ENCODE measurements at regions not wholly inside any gene's neighbourhood (a gene's known extent, or its start where the extent isn't known, plus 50 kb on each side); places are given as distances from the start of the nearest gene placed in this dataset.
"Not testable (repeated sequence)": the region's sequence is repeated elsewhere in the genome, so short reads cannot be mapped to it uniquely, and the experiment has no call there.

DNA sequence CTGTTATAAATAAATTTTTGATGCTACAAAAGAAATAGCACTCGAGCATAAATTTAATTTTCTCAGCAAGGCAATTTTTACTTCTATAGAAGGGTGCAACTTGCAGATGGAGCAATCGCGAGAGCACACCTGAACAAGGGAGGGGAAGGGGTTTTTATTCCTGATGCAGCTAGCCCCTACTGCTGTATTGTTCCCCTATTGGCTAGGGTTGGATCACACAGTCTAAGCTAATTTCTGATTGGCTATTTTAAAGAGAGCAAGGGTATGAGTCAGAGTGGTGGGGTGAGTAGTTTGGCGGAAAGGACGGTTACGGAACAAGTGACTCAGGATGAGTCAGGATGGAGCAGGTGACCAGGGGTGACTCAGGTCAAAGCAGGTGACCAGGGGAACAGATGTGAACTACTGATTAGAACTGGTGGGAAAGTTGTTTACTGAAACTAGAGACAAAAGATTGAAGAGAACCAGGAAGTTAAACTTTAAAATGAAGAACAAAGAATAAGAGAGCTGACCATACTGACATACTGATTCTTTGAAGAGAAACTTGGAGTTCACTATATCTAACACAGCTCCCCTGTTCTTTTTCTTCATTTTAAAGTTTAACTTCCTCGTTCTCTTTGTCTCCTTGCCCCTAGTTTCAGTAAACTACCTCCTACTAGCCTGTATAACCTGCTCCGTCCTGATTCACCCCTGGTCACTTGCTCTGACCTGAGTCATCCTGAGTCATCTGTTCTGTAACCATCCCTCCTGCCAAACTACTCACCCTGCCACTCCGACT lies 101.9 kb upstream of the SHB start:
- in situ Hi-C loops (cut with HindIII; ENCODE audit: low sequenced_read_pairs), result not testable (repeated sequence)

DNA sequence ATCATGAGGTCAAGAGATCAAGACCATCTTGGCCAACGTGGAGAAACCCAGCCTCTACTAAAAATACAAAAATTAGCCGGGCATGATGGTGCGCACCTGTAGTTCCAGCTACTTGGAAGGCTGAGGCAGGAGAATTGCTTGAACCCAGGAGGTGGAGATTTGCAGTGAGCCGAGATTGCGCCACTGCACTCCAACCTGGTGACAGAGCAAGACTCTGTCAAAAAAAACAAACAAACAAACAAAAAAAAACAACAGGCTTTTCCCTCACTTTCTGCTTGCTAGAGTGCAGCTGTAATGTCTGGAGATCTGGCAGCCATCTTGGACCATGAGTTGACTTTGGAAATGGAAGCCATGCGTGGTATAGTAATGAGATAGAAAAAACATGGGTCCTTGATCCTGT lies 101.1 kb upstream of the SHB start:
- in situ Hi-C loops (cut with HindIII; ENCODE audit: low sequenced_read_pairs), result not testable (repeated sequence)

DNA sequence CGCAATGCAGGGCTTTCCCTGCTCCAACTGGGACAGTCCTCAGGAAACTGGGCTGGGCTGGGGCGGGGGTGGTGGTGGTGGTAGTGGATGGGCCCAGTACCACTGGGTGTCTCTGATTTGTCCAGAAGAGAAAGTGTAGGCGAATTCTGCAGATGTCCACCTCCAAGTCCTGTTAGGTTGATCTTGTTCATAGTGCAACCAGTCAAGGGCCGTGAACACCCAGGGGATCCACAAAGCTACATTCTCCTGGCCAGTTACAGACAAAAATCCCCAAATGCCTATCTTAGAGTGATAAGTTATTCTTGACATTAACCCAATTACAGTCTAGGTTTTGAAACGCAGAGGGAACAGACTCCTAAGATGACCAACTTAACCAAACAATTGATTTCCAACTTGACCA lies 97.5 kb upstream of the SHB start:
- in situ Hi-C loops (cut with HindIII; ENCODE audit: low sequenced_read_pairs), result no loop called here

DNA sequence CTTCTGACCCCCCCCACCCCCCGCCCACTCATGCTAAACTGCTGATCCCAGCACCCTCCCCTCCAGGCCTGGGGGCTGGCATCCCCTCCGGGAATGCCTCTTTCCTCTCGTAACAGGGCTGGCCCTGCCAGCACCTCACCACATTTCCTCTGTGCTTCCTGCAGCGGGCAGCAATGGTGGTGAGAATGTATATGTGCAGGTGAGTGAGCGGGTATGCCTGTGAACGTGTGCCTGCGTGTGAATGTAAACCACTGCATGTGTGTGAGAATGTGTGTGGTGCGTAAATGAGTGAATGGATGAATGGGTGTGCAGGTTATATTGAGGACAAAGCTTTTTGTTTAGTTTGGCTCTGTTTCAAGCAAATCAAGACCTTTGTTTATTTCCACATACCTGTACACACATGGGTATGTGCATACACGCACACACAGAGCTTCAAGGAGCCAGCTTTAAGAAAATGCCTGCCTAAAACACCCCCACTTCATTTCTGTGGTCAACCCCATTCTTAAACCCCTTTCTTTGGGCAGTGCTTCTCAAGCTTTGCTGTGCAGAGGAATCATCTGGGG lies 95.7 kb upstream of the SHB start:
- in situ Hi-C loops (cut with HindIII; ENCODE audit: low sequenced_read_pairs), result no loop called here

DNA sequence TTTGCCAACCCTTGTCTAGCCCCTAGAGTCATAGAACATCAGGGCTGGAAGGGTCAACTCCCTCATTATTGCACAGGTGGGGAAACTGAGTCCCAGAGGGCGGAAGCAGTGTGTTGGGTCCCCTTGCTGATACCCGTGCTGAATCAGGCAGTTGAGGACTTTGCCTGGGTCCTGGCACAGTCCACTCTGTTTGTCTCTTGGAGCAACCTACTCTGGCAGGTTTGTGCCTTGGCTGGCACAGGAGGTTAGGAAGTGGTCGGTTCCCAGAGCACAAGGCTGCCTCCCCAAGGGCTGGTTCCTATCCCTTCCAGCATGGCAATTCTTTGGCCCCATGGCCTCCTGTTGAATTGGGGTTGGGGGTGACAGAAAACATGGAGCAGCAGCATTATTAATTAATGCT lies 94.5 kb upstream of the SHB start:
- in situ Hi-C loops (cut with HindIII; ENCODE audit: low sequenced_read_pairs), result no loop called here

- in situ Hi-C loops (cut with HindIII; ENCODE audit: low sequenced_read_pairs), result no loop called here
These were observed 93.5 kb upstream of the SHB start for GRCh38 chr9:38162332-38163211.

GRCh38 chr9:38160613-38161215 lies 91.7 kb upstream of the SHB start:
- in situ Hi-C loops (cut with HindIII; ENCODE audit: low sequenced_read_pairs), result no loop called here

- in situ Hi-C loops (cut with HindIII; ENCODE audit: low sequenced_read_pairs), result no loop called here
These were observed 90.6 kb upstream of the SHB start for GRCh38 chr9:38159599-38159998.

GRCh38 chr9:38158628-38159027 lies 89.6 kb upstream of the SHB start:
- in situ Hi-C loops (cut with HindIII; ENCODE audit: low sequenced_read_pairs), result no loop called here

DNA sequence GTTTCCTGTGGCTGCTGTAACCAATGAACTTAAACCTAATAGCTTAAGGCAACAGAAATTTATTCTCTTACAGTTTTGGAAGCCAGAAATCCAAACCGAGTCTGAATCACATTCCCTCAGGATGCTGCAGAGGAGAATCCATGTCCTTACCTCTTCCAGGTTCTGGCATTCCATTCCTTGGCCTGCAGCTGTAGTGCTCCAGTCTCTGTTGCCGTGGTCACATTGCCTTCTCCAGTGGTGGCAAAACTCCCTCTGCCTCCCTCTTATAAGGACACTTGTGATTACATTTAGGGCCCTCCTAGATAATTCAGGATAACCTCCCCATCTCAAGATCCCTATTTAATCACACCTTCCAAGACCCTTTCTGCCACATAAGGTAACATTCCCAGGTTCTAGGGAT lies 88.7 kb upstream of the SHB start:
- in situ Hi-C loops (cut with HindIII; ENCODE audit: low sequenced_read_pairs), result no loop called here

DNA sequence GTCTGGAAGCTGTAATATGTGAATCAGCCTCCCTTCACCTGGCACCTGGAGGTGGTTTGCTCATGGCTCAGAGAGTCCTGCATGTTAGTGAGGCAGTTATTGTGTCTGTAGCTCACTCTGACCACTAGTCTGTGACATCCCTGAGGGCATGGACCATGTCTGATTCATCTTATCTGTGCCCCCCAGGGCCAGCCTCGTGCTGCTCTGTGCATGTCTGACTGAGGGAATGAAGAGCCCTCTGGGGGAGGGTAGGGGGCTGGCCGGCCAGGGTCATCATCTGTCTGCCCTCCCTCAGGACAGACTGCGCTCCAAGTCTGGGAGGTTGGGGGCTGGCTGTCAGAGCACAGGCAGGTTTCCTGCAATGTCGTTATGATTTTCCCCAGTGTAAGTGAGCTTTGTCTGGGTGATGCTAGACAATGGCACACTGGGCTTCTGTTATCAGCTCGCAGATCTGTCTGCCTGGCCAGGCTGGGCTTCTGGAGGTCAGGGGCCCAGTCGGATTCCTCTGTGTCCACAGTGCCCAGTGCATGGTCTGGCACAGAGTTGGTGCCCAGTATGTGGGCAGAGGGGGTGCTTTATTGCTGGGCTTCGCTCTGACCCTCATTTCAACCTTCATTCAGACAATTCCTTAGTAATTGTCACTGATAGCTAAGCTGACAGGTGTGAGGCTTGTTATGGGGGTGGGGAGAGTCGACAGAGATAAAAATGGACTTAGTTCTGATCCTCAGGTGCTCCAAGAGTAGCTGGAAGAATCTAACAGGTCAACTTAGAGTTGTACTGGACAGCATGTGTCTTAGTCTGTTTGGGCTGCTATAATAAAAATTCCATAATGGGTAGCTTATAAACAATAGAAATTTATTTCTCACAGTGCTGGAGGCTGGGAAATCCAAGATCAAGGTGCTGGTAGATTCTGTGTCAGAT lies 85.7 kb upstream of the SHB start:
- in situ Hi-C loops (cut with HindIII; ENCODE audit: low sequenced_read_pairs), result no loop called here

GRCh38 chr9:38153910-38154291 lies 84.9 kb upstream of the SHB start:
- in situ Hi-C loops (cut with HindIII; ENCODE audit: low sequenced_read_pairs), result no loop called here

DNA sequence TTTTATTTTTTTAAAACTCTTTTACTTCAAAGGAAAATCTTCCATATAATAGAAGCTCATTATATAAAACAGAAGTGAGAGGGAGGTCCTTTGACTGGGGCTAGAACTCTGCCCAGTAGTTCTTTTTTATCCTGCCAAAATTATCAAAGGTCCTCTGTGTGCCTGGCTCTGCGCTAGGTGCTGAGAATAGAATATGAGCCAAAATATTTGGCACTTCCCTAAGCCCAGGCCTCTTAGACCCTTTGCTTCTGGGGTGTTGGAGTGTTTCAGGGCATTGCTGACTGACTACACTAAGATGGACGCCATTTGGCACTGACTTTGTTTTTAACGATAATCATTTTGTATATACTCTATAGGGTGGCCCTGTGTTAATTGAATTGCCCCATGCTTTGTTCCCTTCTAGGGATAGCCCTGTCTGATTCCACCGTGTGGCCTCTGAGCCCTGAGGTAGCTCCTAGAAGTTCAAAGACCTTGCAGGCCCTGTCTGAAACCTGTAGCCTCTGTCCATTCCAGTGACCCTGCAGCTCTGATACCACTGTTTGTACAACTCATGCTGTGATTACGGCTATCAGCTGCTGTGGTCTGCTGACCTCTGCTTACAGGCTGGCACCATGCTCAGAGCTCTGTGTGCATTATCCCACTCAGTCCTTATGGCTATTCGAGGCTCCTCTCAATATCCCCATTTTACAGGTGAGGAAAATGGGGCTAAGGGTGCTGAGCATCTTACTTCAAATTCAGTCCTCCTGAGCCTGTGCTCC lies 84.3 kb upstream of the SHB start:
- in situ Hi-C loops (cut with HindIII; ENCODE audit: low sequenced_read_pairs), result no loop called here

GRCh38 chr9:38149647-38150046 lies 80.6 kb upstream of the SHB start:
- in situ Hi-C loops (cut with HindIII; ENCODE audit: low sequenced_read_pairs), result loop anchor here (25.0 kb wide), 1 partner anchor 88 kb away; no protein-coding TSS in a partner anchor

GRCh38 chr9:38146844-38147243 lies 77.8 kb upstream of the SHB start:
- in situ Hi-C loops (cut with HindIII; ENCODE audit: low sequenced_read_pairs), result loop anchor here (25.0 kb wide), 1 partner anchor 90 kb away; no protein-coding TSS in a partner anchor

DNA sequence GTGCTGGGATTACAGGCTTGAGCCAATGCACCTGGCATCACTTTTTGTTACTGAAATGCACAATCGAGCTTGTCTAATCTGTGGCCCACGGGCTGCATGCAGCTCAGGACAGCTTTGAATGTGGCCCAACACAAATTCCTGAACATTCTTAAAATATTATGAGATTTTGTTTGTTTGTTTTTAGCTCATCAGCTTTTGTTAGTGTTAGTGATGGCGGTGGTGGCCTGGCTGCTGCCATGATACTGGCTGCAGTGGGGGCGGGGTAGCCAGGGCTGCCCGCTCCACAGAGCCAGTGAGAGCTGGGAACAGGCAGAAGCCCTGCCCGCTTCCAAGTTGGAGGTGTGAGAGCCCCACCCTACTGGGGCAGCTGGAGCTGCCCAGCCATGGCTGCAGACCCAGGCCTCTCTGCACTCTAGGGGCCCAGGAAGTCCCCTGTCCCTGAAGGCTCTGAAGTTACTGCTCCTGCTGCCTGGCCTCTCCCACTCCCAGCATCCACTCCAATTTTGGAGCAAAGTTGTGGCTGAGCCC lies 76.6 kb upstream of the SHB start:
- in situ Hi-C loops (cut with HindIII; ENCODE audit: low sequenced_read_pairs), result loop anchor here (25.0 kb wide), 1 partner anchor 92 kb away; no protein-coding TSS in a partner anchor

DNA sequence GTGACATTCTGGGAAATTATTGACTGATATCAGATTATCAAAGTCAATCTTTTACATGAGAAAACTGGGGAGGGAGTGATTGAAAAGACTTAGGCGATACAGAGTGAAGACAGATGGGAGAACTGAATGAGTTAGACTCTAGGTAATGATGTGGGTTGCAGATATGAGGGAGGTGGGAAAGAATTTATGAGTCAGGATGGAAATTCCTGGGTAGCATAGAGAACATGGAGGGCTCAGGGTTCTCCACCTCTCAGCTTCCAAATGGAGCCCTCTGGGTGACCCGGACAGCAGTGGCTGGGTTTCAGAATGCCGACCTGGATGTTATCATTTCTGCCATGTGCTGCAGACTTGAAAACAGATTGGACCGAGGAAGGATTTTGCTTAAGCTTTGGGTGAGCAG lies 75.4 kb upstream of the SHB start:
- in situ Hi-C loops (cut with HindIII; ENCODE audit: low sequenced_read_pairs), result loop anchor here (25.0 kb wide), 1 partner anchor 93 kb away; no protein-coding TSS in a partner anchor

DNA sequence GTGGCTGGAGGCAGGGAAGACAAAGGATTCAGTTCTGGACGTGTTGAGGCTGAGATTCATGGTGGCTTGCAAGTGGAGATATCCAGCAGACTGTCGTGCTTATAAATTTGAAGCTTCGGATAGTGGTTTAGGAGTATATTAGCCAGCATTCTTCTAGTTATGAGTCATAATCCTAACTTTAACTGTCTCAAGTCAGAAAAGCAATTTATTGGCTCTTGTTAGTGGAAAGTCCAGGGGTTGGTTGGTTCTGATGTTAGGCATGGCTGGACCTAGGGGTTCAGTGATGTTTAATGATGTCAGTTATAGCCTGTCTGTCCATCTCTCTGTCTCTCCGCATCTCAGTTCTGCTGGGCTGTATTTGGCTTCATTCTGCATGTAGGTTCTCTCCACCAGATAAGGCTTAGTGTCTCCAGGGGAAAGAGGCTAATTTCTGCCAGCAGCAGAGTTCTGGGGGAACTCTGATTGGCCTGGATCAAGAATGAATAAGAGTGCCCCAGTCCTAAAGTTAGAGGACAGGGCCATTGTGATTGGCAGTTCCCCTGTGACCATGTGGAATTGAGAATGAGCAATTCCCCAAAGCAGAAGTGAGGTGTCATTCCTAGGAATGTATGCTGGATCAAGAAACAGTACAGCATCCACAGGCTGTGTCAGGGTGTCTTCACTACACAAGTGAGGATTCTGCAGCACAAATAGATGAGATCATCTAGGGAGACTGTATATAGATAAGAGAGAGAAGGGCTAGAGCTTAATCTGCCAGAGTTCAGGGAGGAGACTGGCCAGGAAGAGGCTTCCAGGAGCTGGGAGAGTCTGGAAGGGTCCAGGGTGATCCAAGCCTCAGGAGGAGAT lies 72.9 kb upstream of the SHB start:
- in situ Hi-C loops (cut with HindIII; ENCODE audit: low sequenced_read_pairs), result loop anchor here (25.0 kb wide), 1 partner anchor 95 kb away; no protein-coding TSS in a partner anchor
